Left kidney (tissue), 1 donor: ENCODE measurements at regions not wholly inside any gene's neighbourhood (a gene's known extent, or its start where the extent isn't known, plus 50 kb on each side); places are given as distances from the start of the nearest gene placed in this dataset.

ENCODE experiments used
- DNase-seq: peaks from one replicate; pipeline ENCODE4 v3.0.0-alpha.2; 2013

- DNase-seq, result no peak
These were observed 179.8 kb upstream of the HAAO start for GRCh38 chr2:42971947-42972736.

- no peak for DNase-seq
These were observed 179.0 kb upstream of the HAAO start for GRCh38 chr2:42971381-42971780.

GRCh38 chr2:42970151-42970550 is 177.8 kb upstream of the HAAO start:
- DNase-seq, result no peak

- DNase-seq, result no peak
These were observed 177.1 kb upstream of the HAAO start for GRCh38 chr2:42969231-42970150.

GRCh38 chr2:42967959-42968674 is 175.7 kb upstream of the HAAO start:
- peak; percentile 78 for DNase-seq

- DNase-seq, result no peak
These were observed 173.5 kb upstream of the HAAO start for GRCh38 chr2:42965910-42966309.

- no peak for DNase-seq
These were observed 172.8 kb upstream of the HAAO start for GRCh38 chr2:42965196-42965595.

- DNase-seq, result no peak
These were observed 172.2 kb upstream of the HAAO start for GRCh38 chr2:42964439-42965083.

- DNase-seq, result no peak
These were observed 171.2 kb upstream of the HAAO start for GRCh38 chr2:42963452-42964068.

- no peak for DNase-seq
These were observed 170.1 kb upstream of the HAAO start for GRCh38 chr2:42962508-42962953.

GRCh38 chr2:42961961-42962360 is 169.6 kb upstream of the HAAO start:
- DNase-seq, result no peak

GRCh38 chr2:42961385-42961811 is 169.0 kb upstream of the HAAO start:
- DNase-seq, result no peak

- no peak for DNase-seq
These were observed 168.4 kb upstream of the HAAO start for GRCh38 chr2:42960842-42961180.

- no peak for DNase-seq
These were observed 167.8 kb upstream of the HAAO start for GRCh38 chr2:42960002-42960841.

- DNase-seq, result no peak
These were observed 167.0 kb upstream of the HAAO start for GRCh38 chr2:42959234-42960001.

GRCh38 chr2:42958741-42959233 is 166.4 kb upstream of the HAAO start:
- DNase-seq, result no peak

- no peak for DNase-seq
These were observed 165.5 kb upstream of the HAAO start for GRCh38 chr2:42957861-42958301.

GRCh38 chr2:42957109-42957860 is 164.9 kb upstream of the HAAO start:
- DNase-seq, result no peak
